HG02610 (cell line): ENCODE measurements at regions not wholly inside any gene's neighbourhood (a gene's known extent, or its start where the extent isn't known, plus 50 kb on each side); places are given as distances from the start of the nearest gene placed in this dataset.
"Not testable (repeated sequence)": the region's sequence is repeated elsewhere in the genome, so short reads cannot be mapped to it uniquely, and the experiment has no call there.

Source experiments
- ATAC-seq: cut with Tn5 transposase; IDR thresholded peaks from one replicate; pipeline ENCODE4 v1.9.1; 2021; ENCODE audit warnings: mild to moderate bottlenecking, moderate library complexity; ENCODE audit not compliant: unreplicated experiment

- no peak for ATAC-seq
Measured at GRCh38 chr2:235433860-235434259, 60.0 kb upstream of the AGAP1 start.

GRCh38 chr2:235439959-235440662 lies 53.7 kb upstream of the AGAP1 start:
- no peak for ATAC-seq

GRCh38 chr2:235443580-235443979 lies 50.3 kb upstream of the AGAP1 start:
- ATAC-seq, result not testable (repeated sequence)
